ENCODE measurements at regions not wholly inside any gene's neighbourhood (a gene's known extent, or its start where the extent isn't known, plus 50 kb on each side); places are given as distances from the start of the nearest gene placed in this dataset.

DNA sequence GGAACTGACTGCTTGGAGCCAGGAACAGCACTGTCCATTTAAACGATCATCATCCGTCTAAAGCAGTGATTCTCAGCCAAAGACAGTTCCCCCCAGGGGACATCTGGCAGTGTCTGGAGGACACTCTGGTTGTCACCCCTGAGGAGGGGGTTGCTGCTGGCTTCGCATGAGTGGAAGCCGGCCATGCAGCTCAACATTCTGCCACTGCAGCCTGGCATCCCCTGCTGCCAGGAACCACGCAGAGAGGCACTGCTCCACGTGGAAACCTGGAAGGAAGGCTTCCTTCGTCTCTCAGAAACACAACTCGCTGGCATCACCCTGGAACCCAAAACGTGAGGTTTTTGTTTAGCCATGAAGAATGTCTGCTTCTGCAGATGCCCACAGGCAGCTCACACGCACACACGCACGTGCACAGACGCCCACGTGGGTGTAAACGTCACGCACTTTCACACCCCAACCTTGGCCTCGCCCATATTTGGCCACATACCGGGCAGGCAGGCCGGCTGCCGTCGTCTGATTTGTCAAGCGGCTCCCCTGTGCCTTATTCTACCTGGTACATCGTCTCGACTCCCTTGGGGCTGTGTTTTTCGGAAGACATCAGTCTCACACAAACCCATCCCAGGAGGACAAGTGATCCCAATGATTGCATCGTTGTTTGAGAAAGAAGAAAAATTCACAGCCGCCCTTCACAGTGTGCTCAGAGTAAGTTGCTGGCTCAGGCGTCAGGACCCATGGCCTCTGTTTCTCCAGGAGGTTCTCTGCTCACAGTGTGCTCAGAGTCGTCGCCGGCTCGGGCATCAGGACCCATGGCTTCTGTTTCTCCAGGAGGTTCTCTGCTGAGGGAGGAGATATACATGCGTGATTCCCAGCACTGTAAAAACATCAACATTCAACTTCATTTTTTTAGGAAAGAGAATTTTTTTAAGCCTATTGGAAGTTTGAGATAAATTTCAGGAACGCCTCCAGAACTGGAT, 127.2 kb upstream of the PPP2R2D start:
- Mint-ChIP-seq H3K36me3 (peaks cover 3 to 4% of the 10 kb centered on the region in 2 donors), H3K9me3 (peaks cover 19 to 27% of the 10 kb centered on the region in 2 donors), H3K4me1 (peaks cover 0 to 5% of the 10 kb centered on the region in 2 donors), H3K27me3 (peaks cover 6% of the 10 kb centered on the region in 2 donors), H3K27ac (no peak overlapping the region), H3K4me3 (no peak overlapping the region)
- ATAC-seq (replicated peaks) (no peak), DNase-seq (no peak)

DNA sequence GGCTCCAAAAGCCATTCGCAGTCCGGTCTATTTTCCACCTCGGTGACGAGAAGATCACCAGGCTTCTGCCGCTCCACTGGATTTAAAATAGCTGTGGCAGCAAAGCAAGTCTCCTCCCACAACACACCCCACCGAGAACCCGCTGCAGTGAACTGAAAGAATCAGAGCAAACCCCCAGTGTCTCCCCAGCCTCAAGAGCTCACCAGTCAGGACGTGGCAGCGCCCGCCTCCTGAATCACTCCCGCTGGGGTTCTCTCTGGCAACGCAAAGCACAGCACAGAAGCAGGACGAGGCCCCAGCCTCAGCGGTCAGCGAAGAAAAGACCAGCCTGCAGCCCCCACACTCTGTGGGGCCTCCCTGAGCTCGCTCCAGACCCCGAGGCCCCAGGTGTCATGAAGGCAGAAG, 126.1 kb upstream of the PPP2R2D start:
- peaks cover 20 to 29% of the 10 kb centered on the region in 2 donors for H3K9me3 Mint-ChIP-seq
- H3K4me3 Mint-ChIP-seq = no peak overlapping the region
- peaks cover 4% of the 10 kb centered on the region in 2 donors for H3K36me3 Mint-ChIP-seq
- no peak overlapping the region for H3K27ac Mint-ChIP-seq
- peaks cover 6 to 7% of the 10 kb centered on the region in 2 donors for H3K27me3 Mint-ChIP-seq
- peaks cover 0 to 5% of the 10 kb centered on the region in 2 donors for H3K4me1 Mint-ChIP-seq
- DNase-seq (no peak), ATAC-seq (replicated peaks) (no peak)

DNA sequence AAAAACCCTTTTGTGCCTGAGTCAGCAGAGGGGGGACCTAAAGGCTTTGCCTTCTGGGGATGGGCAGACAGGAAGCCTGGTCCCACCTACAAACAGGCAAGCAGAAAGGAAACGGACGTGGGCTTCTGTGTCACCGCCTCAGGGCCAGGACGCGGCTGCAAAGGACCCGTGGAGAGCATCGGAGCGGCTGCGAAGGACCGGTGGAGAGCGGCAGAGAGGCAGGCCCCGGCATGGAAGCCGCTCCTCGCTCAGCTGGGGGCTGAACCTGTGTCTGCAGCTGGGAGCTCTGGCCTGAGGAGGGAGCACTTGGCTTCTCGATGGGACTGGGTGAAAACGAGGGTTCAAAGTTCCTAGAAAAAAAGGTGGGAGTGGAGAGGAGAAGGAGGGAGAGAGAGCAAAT, 125.4 kb upstream of the PPP2R2D start:
- no peak overlapping the region for H3K4me3 Mint-ChIP-seq
- H3K4me1 Mint-ChIP-seq = peaks cover 0 to 5% of the 10 kb centered on the region in 2 donors
- ATAC-seq (replicated peaks) (no peak), DNase-seq (no peak)
- H3K9me3 Mint-ChIP-seq = peaks cover 20 to 31% of the 10 kb centered on the region in 2 donors
- peaks cover 3 to 14% of the 10 kb centered on the region in 2 donors for H3K27me3 Mint-ChIP-seq
- H3K36me3 Mint-ChIP-seq = peaks cover 4 to 6% of the 10 kb centered on the region in 2 donors
- no peak overlapping the region for H3K27ac Mint-ChIP-seq

DNA sequence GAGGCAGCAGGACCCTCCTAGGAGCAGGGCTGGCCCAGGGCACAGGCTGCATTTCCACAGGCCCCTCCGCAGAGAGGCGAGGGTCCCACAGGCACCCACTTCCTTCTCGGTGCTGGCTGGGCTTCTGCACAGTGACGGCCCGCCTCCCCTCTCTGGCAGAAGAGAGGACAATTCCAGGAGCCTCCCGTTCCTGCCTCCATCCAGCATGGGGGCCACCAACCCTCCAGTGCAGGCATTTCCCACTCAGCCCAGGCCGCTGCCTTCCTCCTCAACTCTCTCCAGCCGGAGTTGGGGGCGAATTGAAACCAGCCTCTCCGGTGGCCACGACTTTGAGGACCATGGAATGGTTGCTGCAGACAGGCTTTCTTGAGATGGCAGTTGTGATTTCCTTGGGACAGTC, 125.0 kb upstream of the PPP2R2D start:
- H3K36me3 Mint-ChIP-seq = peaks cover 4 to 6% of the 10 kb centered on the region in 2 donors
- no peak overlapping the region for H3K27ac Mint-ChIP-seq
- H3K27me3 Mint-ChIP-seq = peaks cover 7 to 18% of the 10 kb centered on the region in 2 donors
- no peak for ATAC-seq (replicated peaks)
- no peak overlapping the region for H3K4me3 Mint-ChIP-seq
- peaks cover 20 to 31% of the 10 kb centered on the region in 2 donors for H3K9me3 Mint-ChIP-seq
- peaks cover 0 to 5% of the 10 kb centered on the region in 2 donors for H3K4me1 Mint-ChIP-seq
- no peak for DNase-seq

DNA sequence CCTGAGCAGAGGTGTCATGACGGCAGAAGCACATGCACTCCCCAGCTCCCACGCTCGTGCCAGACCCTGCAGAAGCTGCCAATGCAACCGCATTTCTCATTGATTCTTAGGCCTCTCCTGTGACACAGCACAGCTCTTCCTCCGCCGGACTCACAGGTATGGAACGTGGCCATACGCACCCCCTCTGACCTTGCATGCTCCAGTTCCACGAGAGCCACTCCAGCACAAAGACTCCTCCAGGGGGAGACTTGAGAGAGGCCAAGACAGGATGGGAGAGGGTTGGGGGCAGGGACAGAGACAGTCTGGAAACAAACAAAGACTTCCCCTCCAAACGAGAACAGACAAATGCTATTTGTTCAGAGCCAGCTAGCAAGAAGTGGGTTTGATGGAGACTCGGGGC, 124.3 kb upstream of the PPP2R2D start:
- no peak overlapping the region for H3K27ac Mint-ChIP-seq
- no peak for DNase-seq
- peaks cover 20 to 31% of the 10 kb centered on the region in 2 donors for H3K9me3 Mint-ChIP-seq
- peaks cover 7 to 22% of the 10 kb centered on the region in 2 donors for H3K27me3 Mint-ChIP-seq
- no peak for ATAC-seq (replicated peaks)
- peaks cover 4 to 6% of the 10 kb centered on the region in 2 donors for H3K36me3 Mint-ChIP-seq
- no peak overlapping the region for H3K4me3 Mint-ChIP-seq
- H3K4me1 Mint-ChIP-seq = peaks cover 0 to 2% of the 10 kb centered on the region in 2 donors

DNA sequence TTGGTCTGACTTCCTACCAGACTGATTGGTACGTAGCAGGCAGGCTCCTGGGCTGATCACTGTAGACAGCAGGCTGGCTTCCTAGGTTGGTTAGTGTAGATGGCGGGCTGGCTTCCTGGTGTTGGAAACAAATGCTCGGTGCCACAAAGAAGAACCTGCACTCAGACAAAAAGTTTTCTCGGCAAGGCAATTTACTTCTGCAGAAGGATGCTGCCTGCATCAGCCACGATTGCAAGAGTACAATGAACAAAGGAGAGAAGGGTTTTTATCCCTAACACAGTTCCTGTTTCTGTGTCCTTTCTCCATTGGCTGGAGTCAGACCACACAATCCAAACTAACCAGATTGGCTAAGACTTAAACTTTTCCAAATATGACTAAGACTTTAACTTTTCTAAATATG, 123.6 kb upstream of the PPP2R2D start:
- DNase-seq = no peak
- H3K4me1 Mint-ChIP-seq = peaks cover 0 to 2% of the 10 kb centered on the region in 2 donors
- peaks cover 20 to 31% of the 10 kb centered on the region in 2 donors for H3K9me3 Mint-ChIP-seq
- H3K36me3 Mint-ChIP-seq = peaks cover 4 to 6% of the 10 kb centered on the region in 2 donors
- no peak overlapping the region for H3K4me3 Mint-ChIP-seq
- H3K27ac Mint-ChIP-seq = no peak overlapping the region
- ATAC-seq (replicated peaks) = no peak
- H3K27me3 Mint-ChIP-seq = peaks cover 7 to 22% of the 10 kb centered on the region in 2 donors

DNA sequence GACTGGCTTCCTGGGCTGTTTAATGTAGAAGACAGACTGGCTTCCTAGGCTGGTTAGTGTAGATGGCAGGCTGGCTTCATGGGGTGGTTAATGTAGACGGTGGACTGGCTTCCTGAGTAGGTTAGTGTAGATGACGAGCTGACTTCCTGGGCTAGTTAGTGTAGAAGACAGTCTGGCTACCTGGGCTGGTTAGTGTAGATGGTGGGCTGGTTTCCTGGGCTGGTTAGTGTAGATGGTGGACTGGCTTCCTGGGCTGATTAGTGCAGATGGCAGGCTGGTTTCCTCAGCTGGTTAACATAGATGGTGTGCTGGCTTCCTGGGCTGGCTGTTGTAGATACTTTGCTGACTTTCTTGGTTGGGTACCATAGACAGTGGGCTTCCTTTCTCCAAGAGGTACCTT, 122.9 kb upstream of the PPP2R2D start:
- Mint-ChIP-seq H3K36me3 (peaks cover 4 to 9% of the 10 kb centered on the region in 2 donors), H3K4me1 (no peaks in the 10 kb centered on the region), H3K9me3 (peaks cover 23 to 36% of the 10 kb centered on the region in 2 donors), H3K4me3 (no peak overlapping the region), H3K27me3 (peaks cover 10 to 18% of the 10 kb centered on the region in 2 donors), H3K27ac (no peak overlapping the region)
- ATAC-seq (replicated peaks) = no peak
- no peak for DNase-seq

DNA sequence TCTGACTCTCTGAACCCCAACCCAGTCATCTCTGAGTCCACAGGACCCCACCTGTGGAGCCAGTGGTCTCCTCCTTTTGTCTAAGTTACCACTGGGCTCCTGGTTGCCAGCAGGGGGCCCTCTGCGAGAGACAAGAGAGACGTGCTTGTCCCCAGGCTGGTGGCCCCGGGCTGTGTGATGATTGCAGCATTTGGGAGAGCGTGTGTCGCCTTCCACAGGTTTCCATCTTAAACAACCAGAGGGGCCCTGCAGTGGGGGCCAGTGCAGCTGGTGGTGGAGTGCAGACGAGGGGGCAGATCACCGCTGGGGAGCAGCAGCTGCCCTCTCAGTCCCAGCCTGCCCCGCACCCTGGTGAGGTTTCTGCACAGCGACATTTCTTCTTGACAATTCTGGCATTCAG, 122.4 kb upstream of the PPP2R2D start:
- Mint-ChIP-seq H3K27me3 (peaks cover 10 to 16% of the 10 kb centered on the region in 2 donors), H3K9me3 (peaks cover 24 to 39% of the 10 kb centered on the region in 2 donors), H3K4me1 (no peaks in the 10 kb centered on the region), H3K36me3 (peaks cover 4 to 9% of the 10 kb centered on the region in 2 donors), H3K4me3 (no peak overlapping the region), H3K27ac (no peak overlapping the region)
- no peak for DNase-seq
- no peak for ATAC-seq (replicated peaks)

DNA sequence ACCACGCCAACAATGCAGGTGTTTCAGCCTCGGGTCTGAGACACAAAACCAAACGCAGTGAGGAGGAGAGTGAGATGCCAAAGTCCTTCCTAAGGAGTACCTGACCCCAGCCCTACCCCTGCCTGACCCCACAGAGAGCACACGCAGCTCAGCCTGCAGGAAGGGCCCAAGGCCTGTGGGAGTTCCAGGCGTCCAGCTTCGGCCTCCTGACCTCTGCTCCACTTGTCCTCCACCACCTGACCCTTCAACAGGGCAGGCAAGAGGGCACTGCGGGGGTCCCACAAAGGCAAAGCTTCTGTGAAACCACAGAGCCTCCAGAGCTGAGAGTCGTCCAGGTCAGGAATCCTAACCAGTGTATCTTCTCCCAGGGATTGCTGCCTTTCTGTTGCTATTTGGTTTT, 122.0 kb upstream of the PPP2R2D start:
- peaks cover 10 to 16% of the 10 kb centered on the region in 2 donors for H3K27me3 Mint-ChIP-seq
- H3K9me3 Mint-ChIP-seq = peaks cover 25 to 39% of the 10 kb centered on the region in 2 donors
- H3K4me3 Mint-ChIP-seq = no peak overlapping the region
- no peak overlapping the region for H3K27ac Mint-ChIP-seq
- peaks cover 4 to 9% of the 10 kb centered on the region in 2 donors for H3K36me3 Mint-ChIP-seq
- ATAC-seq (replicated peaks) (no peak), DNase-seq (no peak)
- H3K4me1 Mint-ChIP-seq = no peaks in the 10 kb centered on the region

DNA sequence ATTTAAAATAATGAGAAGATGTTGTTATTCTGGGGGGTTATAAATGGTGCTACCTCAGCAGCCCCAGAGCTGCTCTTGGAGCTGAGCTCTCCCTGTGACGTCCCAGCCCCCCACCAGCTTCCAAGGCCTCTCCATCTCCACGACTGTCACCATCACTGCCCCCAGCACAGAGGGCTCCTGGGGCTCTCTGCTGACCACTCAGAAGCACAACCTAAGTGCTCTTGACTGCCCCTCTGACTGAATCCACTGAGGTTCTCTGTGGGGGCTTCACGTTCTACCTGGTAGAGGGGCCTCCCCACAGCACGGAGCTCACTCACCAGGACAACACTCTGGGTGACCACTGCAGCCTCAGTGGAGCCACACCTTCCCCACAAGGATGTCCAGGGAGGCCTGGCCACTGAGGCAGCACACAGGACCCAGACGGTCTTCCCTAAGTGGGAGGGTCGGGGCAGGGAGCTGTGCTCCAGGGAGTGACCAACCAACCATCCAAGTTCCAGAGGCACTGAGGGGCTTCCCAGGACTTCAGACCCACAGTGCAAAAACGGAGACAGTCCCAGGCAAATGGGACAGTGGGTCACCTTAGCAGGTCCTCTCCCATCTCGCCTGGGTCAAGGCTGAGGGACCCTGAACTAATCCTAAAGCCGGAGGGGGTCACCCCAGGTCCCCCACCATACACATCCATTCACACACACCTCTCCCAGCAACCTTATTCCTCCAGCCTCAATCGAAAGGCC, 121.0 kb upstream of the PPP2R2D start:
- peaks cover 4 to 9% of the 10 kb centered on the region in 2 donors for H3K36me3 Mint-ChIP-seq
- no peak for DNase-seq
- H3K27me3 Mint-ChIP-seq = peaks cover 10 to 19% of the 10 kb centered on the region in 2 donors
- no peaks in the 10 kb centered on the region for H3K4me1 Mint-ChIP-seq
- ATAC-seq (replicated peaks) = no peak
- peaks cover 26 to 39% of the 10 kb centered on the region in 2 donors for H3K9me3 Mint-ChIP-seq
- H3K27ac Mint-ChIP-seq = no peak overlapping the region
- no peak overlapping the region for H3K4me3 Mint-ChIP-seq

DNA sequence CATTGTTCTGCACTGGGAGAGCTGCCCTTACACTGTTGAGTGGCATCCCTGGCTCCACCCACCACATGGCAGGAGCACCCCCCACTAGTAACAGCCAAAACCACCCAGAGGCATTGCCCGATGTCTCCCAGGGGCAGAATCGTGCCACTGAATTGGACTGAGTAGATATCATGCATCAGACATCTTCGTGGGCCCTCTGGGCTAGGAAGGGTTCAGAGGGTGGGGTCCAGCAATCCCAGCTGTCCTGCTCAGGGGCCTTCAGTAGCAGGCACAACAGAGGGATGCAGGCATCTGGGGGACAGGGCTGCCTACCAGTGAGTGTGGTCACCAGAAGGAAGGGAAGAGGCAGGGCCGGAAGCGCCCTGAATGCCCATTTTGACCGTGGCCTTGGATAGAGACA, 119.7 kb upstream of the PPP2R2D start:
- no peak for ATAC-seq (replicated peaks)
- H3K36me3 Mint-ChIP-seq = peaks cover 4 to 6% of the 10 kb centered on the region in 2 donors
- H3K9me3 Mint-ChIP-seq = peaks cover 27 to 30% of the 10 kb centered on the region in 2 donors
- peaks cover 10 to 26% of the 10 kb centered on the region in 2 donors for H3K27me3 Mint-ChIP-seq
- DNase-seq = no peak
- H3K27ac Mint-ChIP-seq = no peak overlapping the region
- no peak overlapping the region for H3K4me3 Mint-ChIP-seq
- no peaks in the 10 kb centered on the region for H3K4me1 Mint-ChIP-seq

DNA sequence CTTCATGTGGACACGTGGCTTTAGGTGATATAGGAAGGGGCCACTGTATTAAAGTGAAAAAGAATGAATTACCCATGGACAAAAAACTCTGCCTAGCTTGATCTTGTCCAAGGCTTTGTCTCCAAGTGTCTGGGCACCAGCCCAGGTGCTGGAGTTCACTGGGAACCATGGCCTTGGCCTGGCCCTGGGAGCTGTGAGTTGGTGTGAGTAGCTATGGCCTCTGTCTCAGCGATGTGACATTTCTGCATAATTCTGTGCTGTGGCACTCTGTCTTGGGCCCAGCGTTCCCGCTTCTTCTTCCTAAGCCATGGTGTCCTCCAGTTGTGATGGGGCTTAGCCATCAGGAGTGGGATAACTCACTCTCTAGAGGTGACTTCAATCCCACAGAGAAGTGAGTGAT, 119.0 kb upstream of the PPP2R2D start:
- H3K9me3 Mint-ChIP-seq = peaks cover 23% of the 10 kb centered on the region in 2 donors
- H3K27ac Mint-ChIP-seq = no peak overlapping the region
- peaks cover 4 to 6% of the 10 kb centered on the region in 2 donors for H3K36me3 Mint-ChIP-seq
- H3K4me1 Mint-ChIP-seq = no peaks in the 10 kb centered on the region
- no peak overlapping the region for H3K4me3 Mint-ChIP-seq
- H3K27me3 Mint-ChIP-seq = peaks cover 10 to 26% of the 10 kb centered on the region in 2 donors
- ATAC-seq (replicated peaks) (no peak), DNase-seq (no peak)

DNA sequence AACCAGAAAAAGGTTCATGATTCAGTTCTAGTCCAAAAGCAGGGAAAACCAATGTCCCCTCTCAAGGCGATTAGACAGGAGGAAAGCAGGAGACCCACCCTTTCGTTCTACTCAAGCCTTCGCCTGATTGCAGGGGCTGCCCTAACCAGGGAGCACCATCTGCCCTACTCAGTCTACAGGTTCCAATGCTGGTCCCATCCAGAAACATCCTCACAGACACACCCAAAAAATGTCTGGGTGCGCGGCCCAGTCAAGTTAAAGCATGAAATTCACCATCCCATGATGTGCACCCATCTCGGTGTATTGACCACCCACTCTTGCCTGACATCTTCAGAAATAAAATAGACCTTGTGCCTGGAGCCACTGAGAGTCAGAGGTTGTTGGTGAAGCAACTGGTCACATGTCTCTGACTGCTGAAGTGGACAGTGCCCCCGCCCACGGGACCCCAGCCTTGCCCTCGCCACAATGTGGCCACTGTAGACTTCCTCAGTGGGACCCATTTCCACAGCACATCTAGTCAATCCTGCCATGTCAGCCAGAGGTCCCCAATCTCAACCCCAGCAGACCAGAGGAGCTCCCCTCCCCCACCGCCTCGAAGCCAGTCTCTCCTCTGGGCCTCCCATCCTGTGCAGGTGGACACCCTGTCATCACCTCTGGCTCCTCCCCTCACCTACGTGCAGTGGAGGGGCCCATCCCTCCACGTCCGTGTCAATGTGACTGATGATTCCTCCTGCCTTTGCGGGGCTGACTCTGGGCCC, 116.3 kb upstream of the PPP2R2D start:
- Mint-ChIP-seq H3K9me3 (peaks cover 11 to 12% of the 10 kb centered on the region in 2 donors), H3K27me3 (peaks cover 22 to 34% of the 10 kb centered on the region in 2 donors), H3K4me1 (no peaks in the 10 kb centered on the region), H3K36me3 (peaks cover 4 to 6% of the 10 kb centered on the region in 2 donors), H3K4me3 (no peak overlapping the region), H3K27ac (no peak overlapping the region)
- no peak for DNase-seq
- ATAC-seq (replicated peaks) = no peak

DNA sequence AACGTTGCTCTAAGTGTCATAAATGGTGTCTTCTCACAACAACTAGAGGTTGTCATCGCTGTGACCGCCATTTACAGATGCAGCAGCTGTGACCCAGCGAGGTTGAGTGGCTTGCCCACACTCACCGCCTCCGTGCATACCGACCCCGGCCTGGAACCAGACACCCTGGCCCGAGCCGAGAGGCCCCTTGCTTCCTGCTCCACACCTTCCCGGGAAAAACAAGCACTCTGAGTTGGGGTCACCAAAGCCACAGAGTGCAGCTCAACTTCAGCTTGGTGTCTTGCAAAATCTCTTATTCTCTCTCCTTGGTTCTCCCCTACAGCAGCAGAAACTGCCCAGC, 115.7 kb upstream of the PPP2R2D start:
- Mint-ChIP-seq H3K9me3 (peaks cover 8 to 11% of the 10 kb centered on the region in 2 donors), H3K27ac (no peak overlapping the region), H3K4me3 (no peak overlapping the region), H3K27me3 (peaks cover 24 to 29% of the 10 kb centered on the region in 2 donors), H3K4me1 (no peaks in the 10 kb centered on the region), H3K36me3 (peaks cover 3 to 4% of the 10 kb centered on the region in 2 donors)
- ATAC-seq (replicated peaks) (no peak), DNase-seq (no peak)
